ENCODE measurements at regions not wholly inside any gene's neighbourhood (a gene's known extent, or its start where the extent isn't known, plus 50 kb on each side); places are given as distances from the start of the nearest gene placed in this dataset.
"Not testable (repeated sequence)": the region's sequence is repeated elsewhere in the genome, so short reads cannot be mapped to it uniquely, and the experiment has no call there.

- H3K27me3 Mint-ChIP-seq; ATAC-seq; H3K27ac Mint-ChIP-seq; H3K4me1 Mint-ChIP-seq; POLR2A ChIA-PET; H3K36me3 Mint-ChIP-seq (ENCODE audit: low read depth); DNase-seq; CTCF ChIA-PET; intact Hi-C loops (cut with DNase I, micrococcal nuclease); H3K4me3 Mint-ChIP-seq: not testable (repeated sequence)
- H3K9me3 Mint-ChIP-seq (ENCODE audit: low read depth) = peaks cover 17% of the 10 kb centered on the region
These were observed 1127.0 kb upstream of the POT1 start for GRCh38 chr7:126056613-126057012.

DNA sequence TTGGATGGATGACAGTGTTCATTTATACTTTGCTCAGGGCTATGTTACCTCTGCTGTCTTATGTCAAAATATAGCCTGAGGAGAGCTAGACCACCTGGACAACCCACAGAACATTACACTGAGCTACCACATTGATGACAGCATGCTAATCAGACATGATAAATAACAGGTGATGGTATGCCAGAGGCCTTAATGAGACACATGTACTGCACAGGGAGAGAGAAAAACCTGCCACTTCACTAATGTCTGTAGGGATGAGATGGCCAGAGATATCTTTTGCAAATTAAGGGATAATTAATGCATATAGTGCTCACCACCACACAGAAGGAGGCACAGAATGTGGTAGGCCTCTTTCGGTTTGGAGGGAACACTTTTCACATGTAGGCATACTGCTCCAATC, 1122.6 kb upstream of the POT1 start:
- H3K4me1 Mint-ChIP-seq = no peaks in the 10 kb centered on the region
- POLR2A ChIA-PET = no interaction called here
- ATAC-seq = no peak
- intact Hi-C loops (cut with DNase I, micrococcal nuclease) = loop anchor here in 1 of 2 experiments (2.0 kb wide), 1 partner anchor 23 kb away; no protein-coding TSS in a partner anchor
- H3K27ac Mint-ChIP-seq = no peak overlapping the region
- peaks cover 7% of the 10 kb centered on the region for H3K9me3 Mint-ChIP-seq (ENCODE audit: low read depth)
- no peak overlapping the region for H3K4me3 Mint-ChIP-seq
- CTCF ChIA-PET = no interaction called here
- no peak for DNase-seq
- H3K36me3 Mint-ChIP-seq (ENCODE audit: low read depth) = no peaks in the 10 kb centered on the region
- H3K27me3 Mint-ChIP-seq = no peaks in the 10 kb centered on the region

- H3K27me3 Mint-ChIP-seq = no peaks in the 10 kb centered on the region
- no peak overlapping the region for H3K4me3 Mint-ChIP-seq
- ChIA-PET POLR2A (no interaction called here), CTCF (no interaction called here)
- ATAC-seq (no peak), DNase-seq (no peak)
- no peak overlapping the region for H3K27ac Mint-ChIP-seq
- H3K4me1 Mint-ChIP-seq = no peaks in the 10 kb centered on the region
- H3K36me3 Mint-ChIP-seq (ENCODE audit: low read depth) = no peaks in the 10 kb centered on the region
- intact Hi-C loops (cut with DNase I, micrococcal nuclease) = no loop called here
- H3K9me3 Mint-ChIP-seq (ENCODE audit: low read depth) = peaks cover 7% of the 10 kb centered on the region
These were observed 1115.0 kb upstream of the POT1 start for GRCh38 chr7:126044662-126045061.

GRCh38 chr7:126041472-126041871, 1111.8 kb upstream of the POT1 start:
- POLR2A ChIA-PET = no interaction called here
- Mint-ChIP-seq H3K4me3 (no peak overlapping the region), H3K36me3 (ENCODE audit: low read depth) (no peaks in the 10 kb centered on the region), H3K27me3 (no peaks in the 10 kb centered on the region), H3K9me3 (ENCODE audit: low read depth) (peaks cover 2% of the 10 kb centered on the region), H3K27ac (no peak overlapping the region), H3K4me1 (no peaks in the 10 kb centered on the region)
- ATAC-seq = no peak
- intact Hi-C loops (cut with DNase I, micrococcal nuclease) = no loop called here
- no peak for DNase-seq
- CTCF ChIA-PET = interaction anchor here (0.6 kb wide), 1 partner anchor 221 kb away, joined by 3 read pairs; no protein-coding TSS in a partner anchor

DNA sequence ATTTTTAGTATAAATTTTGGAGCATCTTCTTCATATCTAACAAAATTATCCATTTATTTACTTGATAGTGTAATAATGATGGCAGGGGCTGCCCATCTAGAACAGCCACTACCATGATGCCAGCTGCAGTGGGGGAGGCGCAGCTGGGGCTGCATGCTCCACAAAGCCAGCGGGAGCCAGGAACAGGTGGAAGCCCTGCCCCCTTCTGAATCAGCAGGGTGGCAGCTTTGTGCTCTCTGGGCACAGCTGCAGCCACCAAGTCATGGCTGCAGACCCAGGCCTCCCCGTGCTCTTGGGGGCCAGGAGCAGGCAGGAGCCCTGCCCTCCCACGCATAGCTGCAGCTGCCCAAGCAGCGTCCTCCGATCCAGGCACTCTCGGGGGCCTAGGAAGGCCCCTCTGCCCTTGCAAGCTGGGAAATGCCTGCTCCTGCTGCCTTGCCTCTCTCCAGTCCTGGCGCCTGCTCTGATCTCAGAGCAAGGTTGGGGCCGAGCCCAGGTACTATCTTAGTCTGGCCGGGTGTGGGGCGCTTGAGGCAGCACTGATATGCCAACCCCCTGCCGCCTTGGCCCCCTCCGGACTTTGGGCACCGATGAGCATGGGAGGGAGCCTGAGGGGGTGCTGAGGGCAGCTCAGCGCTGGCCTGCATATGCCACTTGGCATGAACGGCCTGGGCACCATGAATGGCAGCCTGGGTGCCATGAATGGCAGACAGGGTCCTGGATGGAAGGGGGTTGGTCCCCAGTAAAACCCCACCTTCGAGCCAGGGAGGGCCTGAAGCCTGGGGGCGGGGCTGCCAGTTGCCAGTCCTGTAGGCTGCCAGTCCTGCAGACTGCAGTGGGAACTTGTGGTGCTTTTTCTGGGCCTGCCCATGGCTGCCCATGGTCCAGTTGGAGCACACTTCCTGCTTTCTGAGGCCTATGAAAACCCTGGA, 1110.8 kb upstream of the POT1 start:
- ATAC-seq = no peak
- intact Hi-C loops (cut with DNase I, micrococcal nuclease) = no loop called here
- POLR2A ChIA-PET = no interaction called here
- CTCF ChIA-PET = no interaction called here
- Mint-ChIP-seq H3K27ac (no peak overlapping the region), H3K9me3 (ENCODE audit: low read depth) (peaks cover 2% of the 10 kb centered on the region), H3K27me3 (no peaks in the 10 kb centered on the region), H3K36me3 (ENCODE audit: low read depth) (no peaks in the 10 kb centered on the region), H3K4me3 (no peak overlapping the region), H3K4me1 (no peaks in the 10 kb centered on the region)
- no peak for DNase-seq

- ChIA-PET POLR2A (no interaction called here), CTCF (interaction anchor here (0.6 kb wide), 1 partner anchor 970 kb away, joined by 3 read pairs; no protein-coding TSS in a partner anchor)
- no peaks in the 10 kb centered on the region for H3K36me3 Mint-ChIP-seq (ENCODE audit: low read depth)
- ATAC-seq = no peak
- peaks cover 4% of the 10 kb centered on the region for H3K9me3 Mint-ChIP-seq (ENCODE audit: low read depth)
- no peak overlapping the region for H3K27ac Mint-ChIP-seq
- DNase-seq = no peak
- H3K27me3 Mint-ChIP-seq = no peaks in the 10 kb centered on the region
- no peaks in the 10 kb centered on the region for H3K4me1 Mint-ChIP-seq
- intact Hi-C loops (cut with DNase I, micrococcal nuclease) = no loop called here
- H3K4me3 Mint-ChIP-seq = no peak overlapping the region
These were observed 1096.9 kb upstream of the POT1 start for GRCh38 chr7:126026421-126027088.

GRCh38 chr7:126022452-126022851, 1092.8 kb upstream of the POT1 start:
- H3K36me3 Mint-ChIP-seq (ENCODE audit: low read depth) = no peaks in the 10 kb centered on the region

DNA sequence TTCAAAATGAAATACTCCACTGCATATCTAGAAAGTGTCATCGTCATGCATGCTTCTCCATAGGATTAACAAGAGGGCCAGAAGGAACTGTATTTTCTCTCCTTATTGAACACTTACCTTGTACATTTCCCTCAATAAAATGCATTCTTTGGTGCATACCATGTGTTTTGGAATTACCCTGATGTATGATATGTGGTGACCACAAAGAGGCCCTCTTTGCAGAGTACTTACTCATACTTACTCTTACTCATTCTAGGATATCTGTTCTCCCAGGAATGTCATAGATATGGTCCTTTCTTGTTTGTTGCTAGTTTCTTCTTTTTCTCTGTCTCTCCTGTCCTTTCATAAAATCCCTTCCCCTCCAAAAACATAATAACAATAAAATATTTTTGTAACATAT, 1087.1 kb upstream of the POT1 start:
- H3K27ac Mint-ChIP-seq = no peak overlapping the region
- intact Hi-C loops (cut with DNase I, micrococcal nuclease) = no loop called here
- H3K4me1 Mint-ChIP-seq = no peaks in the 10 kb centered on the region
- peaks cover 4% of the 10 kb centered on the region for H3K9me3 Mint-ChIP-seq (ENCODE audit: low read depth)
- H3K4me3 Mint-ChIP-seq = no peak overlapping the region
- no peaks in the 10 kb centered on the region for H3K36me3 Mint-ChIP-seq (ENCODE audit: low read depth)
- ATAC-seq (no peak), DNase-seq (no peak)
- CTCF ChIA-PET = no interaction called here
- H3K27me3 Mint-ChIP-seq = no peaks in the 10 kb centered on the region
- POLR2A ChIA-PET = no interaction called here

More at GRCh38 chr7:126022452-126022851, 1092.8 kb upstream of the POT1 start:
- no peak for ATAC-seq
- no peaks in the 10 kb centered on the region for H3K27me3 Mint-ChIP-seq
- intact Hi-C loops (cut with DNase I, micrococcal nuclease) = no loop called here
- POLR2A ChIA-PET = no interaction called here
- no peak overlapping the region for H3K27ac Mint-ChIP-seq
- H3K4me3 Mint-ChIP-seq = no peak overlapping the region
- CTCF ChIA-PET = no interaction called here
- no peaks in the 10 kb centered on the region for H3K4me1 Mint-ChIP-seq
- H3K9me3 Mint-ChIP-seq (ENCODE audit: low read depth) = peaks cover 6% of the 10 kb centered on the region
- no peak for DNase-seq

GRCh38 chr7:126005064-126005463, 1075.4 kb upstream of the POT1 start:
- CTCF ChIA-PET = no interaction called here
- no peak overlapping the region for H3K4me3 Mint-ChIP-seq
- no peak overlapping the region for H3K27ac Mint-ChIP-seq
- no peaks in the 10 kb centered on the region for H3K4me1 Mint-ChIP-seq
- POLR2A ChIA-PET = no interaction called here
- H3K9me3 Mint-ChIP-seq (ENCODE audit: low read depth) = peaks cover 2% of the 10 kb centered on the region
- ATAC-seq = no peak
- intact Hi-C loops (cut with DNase I, micrococcal nuclease) = no loop called here
- no peak for DNase-seq
- no peaks in the 10 kb centered on the region for H3K27me3 Mint-ChIP-seq
- no peaks in the 10 kb centered on the region for H3K36me3 Mint-ChIP-seq (ENCODE audit: low read depth)

GRCh38 chr7:126001349-126001748, 1071.7 kb upstream of the POT1 start:
- no peak for ATAC-seq
- CTCF ChIA-PET = no interaction called here
- H3K9me3 Mint-ChIP-seq (ENCODE audit: low read depth) = peaks cover 5% of the 10 kb centered on the region

DNA sequence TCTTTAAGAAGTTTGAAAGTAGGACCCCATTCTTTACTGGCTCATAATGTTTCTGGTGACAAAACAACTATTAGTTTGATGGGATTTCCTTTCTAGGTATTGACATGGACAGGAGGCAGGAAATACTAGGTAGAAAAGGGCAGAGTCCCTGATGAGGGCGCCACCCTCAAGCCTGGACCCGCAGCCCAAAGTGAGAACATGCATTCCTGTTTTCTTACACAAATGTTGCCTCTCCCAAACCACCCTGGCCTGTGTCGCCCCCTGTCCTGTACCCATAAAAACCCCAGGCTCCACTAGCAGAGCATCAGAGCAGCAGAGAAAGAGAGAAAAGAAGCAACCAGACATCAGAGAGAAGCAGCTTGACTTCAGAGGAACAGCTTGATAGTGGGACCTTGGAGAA, 1055.2 kb upstream of the POT1 start:
- intact Hi-C loops (cut with DNase I, micrococcal nuclease) = no loop called here

More at GRCh38 chr7:126001349-126001748, 1071.7 kb upstream of the POT1 start:
- POLR2A ChIA-PET = no interaction called here
- Mint-ChIP-seq H3K4me3 (no peak overlapping the region), H3K36me3 (ENCODE audit: low read depth) (no peaks in the 10 kb centered on the region), H3K27me3 (no peaks in the 10 kb centered on the region), H3K4me1 (no peaks in the 10 kb centered on the region), H3K27ac (no peak overlapping the region)
- intact Hi-C loops (cut with DNase I, micrococcal nuclease) = no loop called here
- DNase-seq = no peak

DNA sequence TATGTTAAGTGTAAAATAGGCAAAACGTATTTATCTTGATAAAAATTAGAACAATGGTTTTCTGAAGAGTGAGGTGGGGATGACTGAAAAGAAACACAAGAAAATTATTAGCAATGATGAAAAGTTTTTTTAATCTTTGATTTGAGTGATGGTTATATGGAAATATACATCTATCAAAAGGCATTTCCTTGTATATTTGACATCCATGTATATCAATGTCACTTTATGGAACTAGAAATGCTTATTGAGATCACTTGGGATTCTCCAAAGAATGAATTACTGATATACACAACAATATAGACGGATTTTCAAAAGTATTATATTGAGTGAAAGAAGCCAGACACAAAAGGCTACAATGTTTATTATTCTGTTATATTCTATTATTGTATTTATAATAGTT, 1042.0 kb upstream of the POT1 start:
- intact Hi-C loops (cut with DNase I, micrococcal nuclease) = no loop called here
- H3K9me3 Mint-ChIP-seq (ENCODE audit: low read depth) = no peaks in the 10 kb centered on the region
- H3K27ac Mint-ChIP-seq = no peak overlapping the region
- ATAC-seq = no peak
- H3K4me1 Mint-ChIP-seq = no peaks in the 10 kb centered on the region
- ChIA-PET POLR2A (no interaction called here), CTCF (no interaction called here)
- DNase-seq = no peak
- no peaks in the 10 kb centered on the region for H3K36me3 Mint-ChIP-seq (ENCODE audit: low read depth)
- H3K27me3 Mint-ChIP-seq = no peaks in the 10 kb centered on the region
- H3K4me3 Mint-ChIP-seq = no peak overlapping the region

More for the DNA sequence above, 1055.2 kb upstream of the POT1 start:
- Mint-ChIP-seq H3K9me3 (ENCODE audit: low read depth) (peaks cover 4% of the 10 kb centered on the region), H3K4me3 (no peak overlapping the region), H3K27ac (no peak overlapping the region), H3K4me1 (no peaks in the 10 kb centered on the region), H3K36me3 (ENCODE audit: low read depth) (no peaks in the 10 kb centered on the region), H3K27me3 (no peaks in the 10 kb centered on the region)
- CTCF ChIA-PET = no interaction called here
- ATAC-seq (no peak), DNase-seq (no peak)
- POLR2A ChIA-PET = no interaction called here

Measured in activated CD4-positive, alpha-beta T cell treated with anti-CD3 and anti-CD28 coated beads for 36 hours (primary cell).